ENCODE measurements at regions not wholly inside any gene's neighbourhood (a gene's known extent, or its start where the extent isn't known, plus 50 kb on each side); places are given as distances from the start of the nearest gene placed in this dataset.

GRCh38 chr15:60226924-60227323 lies 170.9 kb downstream of the ANXA2 start:
- no peak for DNase-seq (ENCODE audit: low read depth)
- H3K4me3 ChIP-seq (ENCODE audit: low read depth, low read length) = no peak overlapping the region
- no peak for TF ChIP-seq CTCF (conservative IDR thresholded peaks at IDR 0.05; ENCODE audit: low read depth, low read length)

- DNase-seq (ENCODE audit: low read depth) = no peak
- no peak overlapping the region for H3K4me3 ChIP-seq (ENCODE audit: low read depth, low read length)
- TF ChIP-seq CTCF (conservative IDR thresholded peaks at IDR 0.05; ENCODE audit: low read depth, low read length) = no peak
These were observed 169.7 kb downstream of the ANXA2 start for GRCh38 chr15:60228101-60228500.

GRCh38 chr15:60228619-60229018 lies 169.2 kb downstream of the ANXA2 start:
- DNase-seq (ENCODE audit: low read depth) = no peak
- TF ChIP-seq CTCF (conservative IDR thresholded peaks at IDR 0.05; ENCODE audit: low read depth, low read length) = no peak
- no peak overlapping the region for H3K4me3 ChIP-seq (ENCODE audit: low read depth, low read length)

GRCh38 chr15:60235951-60236710 lies 161.7 kb downstream of the ANXA2 start:
- no peak for DNase-seq (ENCODE audit: low read depth)
- TF ChIP-seq CTCF (conservative IDR thresholded peaks at IDR 0.05; ENCODE audit: low read depth, low read length) = no peak
- no peak overlapping the region for H3K4me3 ChIP-seq (ENCODE audit: low read depth, low read length)

GRCh38 chr15:60237446-60237845 lies 160.3 kb downstream of the ANXA2 start:
- TF ChIP-seq CTCF (conservative IDR thresholded peaks at IDR 0.05; ENCODE audit: low read depth, low read length) = no peak
- no peak overlapping the region for H3K4me3 ChIP-seq (ENCODE audit: low read depth, low read length)
- DNase-seq (ENCODE audit: low read depth) = no peak

- DNase-seq (ENCODE audit: low read depth) = no peak
- H3K4me3 ChIP-seq (ENCODE audit: low read depth, low read length) = no peak overlapping the region
- no peak for TF ChIP-seq CTCF (conservative IDR thresholded peaks at IDR 0.05; ENCODE audit: low read depth, low read length)
These were observed 154.0 kb downstream of the ANXA2 start for GRCh38 chr15:60243769-60244168.

- no peak for DNase-seq (ENCODE audit: low read depth)
These were observed 153.0 kb downstream of the ANXA2 start for GRCh38 chr15:60244813-60245212.

More at GRCh38 chr15:60244813-60245212, 153.0 kb downstream of the ANXA2 start:
- TF ChIP-seq CTCF (conservative IDR thresholded peaks at IDR 0.05; ENCODE audit: low read depth, low read length) = no peak
- no peak overlapping the region for H3K4me3 ChIP-seq (ENCODE audit: low read depth, low read length)
